GM12891 (cell line): ENCODE measurements at regions not wholly inside any gene's neighbourhood (a gene's known extent, or its start where the extent isn't known, plus 50 kb on each side); places are given as distances from the start of the nearest gene placed in this dataset.

Experiments
- DNase-seq: peaks from one replicate; pipeline ENCODE4 v3.0.0; 2011; ENCODE audit warnings: low spot score; ENCODE audit not compliant: insufficient read length
- FAIRE-seq: peaks from 2 replicates; lab custom pipeline; 2011; peaks lifted over from hg19 to GRCh38; lab: Jason Lieb, UNC
- PAX5 ChIP-seq: IDR thresholded peaks from 2 replicates; pipeline ENCODE4 v1.6.1; 2011; ENCODE audit warnings: low read length, moderate library complexity, mild to moderate bottlenecking; ENCODE audit not compliant: insufficient read depth, severe bottlenecking
- POLR2A ChIP-seq: IDR thresholded peaks from 2 replicates; pipeline ENCODE4 v1.6.1; 2011; ENCODE audit warnings: low read depth, low read length, control low read depth
- POLR2AphosphoS5 ChIP-seq: IDR thresholded peaks from 2 replicates; pipeline ENCODE4 v1.6.1; 2011; ENCODE audit warnings: low read depth, low read length, control low read depth
- POU2F2 ChIP-seq: IDR thresholded peaks from 2 replicates; pipeline ENCODE4 v1.6.1; 2011; ENCODE audit warnings: low read depth, mild to moderate bottlenecking, control low read depth, low read length, moderate library complexity
- SPI1 ChIP-seq: IDR thresholded peaks from 2 replicates; pipeline ENCODE4 v1.6.1; 2011; ENCODE audit warnings: low read depth, low read length, control low read depth
- TAF1 ChIP-seq: IDR thresholded peaks from 2 replicates; pipeline ENCODE4 v1.6.1; 2011; ENCODE audit warnings: low read depth, low read length, control low read depth

DNA sequence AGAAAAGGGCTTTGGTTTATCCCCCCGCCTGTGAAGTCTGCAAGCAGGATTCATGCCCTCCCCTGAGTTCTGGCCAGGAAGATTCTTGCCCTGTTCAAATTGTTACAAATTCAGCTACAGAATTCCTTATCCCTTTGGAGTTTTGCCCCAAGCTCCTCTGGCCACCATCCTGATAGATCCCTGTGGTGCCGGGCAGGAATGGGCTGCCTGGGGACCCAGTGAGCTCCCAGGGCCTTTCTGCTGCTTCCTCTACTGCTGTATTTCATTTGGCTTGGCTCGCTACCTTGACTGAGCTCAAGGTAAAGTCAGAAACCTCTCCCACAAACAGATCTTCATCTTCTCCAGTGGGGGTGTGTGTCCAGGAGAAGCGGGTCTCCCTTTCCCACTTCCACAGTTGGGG is 194.6 kb upstream of the NBEA start:
- DNase-seq (no peak), FAIRE-seq (no peak)
- TF ChIP-seq POLR2AphosphoS5 (no peak), POLR2A (no peak), SPI1 (no peak), POU2F2 (no peak), PAX5 (no peak), TAF1 (no peak)

DNA sequence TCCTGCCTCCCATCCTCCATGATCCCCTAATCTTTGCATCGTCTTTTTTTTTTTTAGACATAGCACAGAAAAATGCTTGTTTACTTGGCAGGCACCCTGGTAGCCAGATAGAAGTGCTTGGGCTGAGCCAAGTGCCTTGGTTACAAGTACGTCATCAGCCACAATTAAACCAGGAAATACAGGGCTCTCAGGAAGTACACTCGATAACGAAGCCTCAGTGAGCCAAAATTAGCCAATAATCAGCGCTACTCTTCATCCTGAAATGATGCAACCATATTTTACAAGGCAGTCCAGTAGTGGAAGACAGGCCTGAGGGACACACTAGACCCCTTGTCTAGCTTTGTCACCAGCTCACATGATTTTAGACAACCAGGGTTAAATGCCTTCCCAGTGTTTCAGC is 194.0 kb upstream of the NBEA start:
- DNase-seq = no peak
- TF ChIP-seq POLR2A = no peak
- TF ChIP-seq SPI1 = no peak
- no peak for TF ChIP-seq PAX5
- TF ChIP-seq POLR2AphosphoS5 = no peak
- TF ChIP-seq TAF1 = no peak
- no peak for TF ChIP-seq POU2F2
- no peak for FAIRE-seq

DNA sequence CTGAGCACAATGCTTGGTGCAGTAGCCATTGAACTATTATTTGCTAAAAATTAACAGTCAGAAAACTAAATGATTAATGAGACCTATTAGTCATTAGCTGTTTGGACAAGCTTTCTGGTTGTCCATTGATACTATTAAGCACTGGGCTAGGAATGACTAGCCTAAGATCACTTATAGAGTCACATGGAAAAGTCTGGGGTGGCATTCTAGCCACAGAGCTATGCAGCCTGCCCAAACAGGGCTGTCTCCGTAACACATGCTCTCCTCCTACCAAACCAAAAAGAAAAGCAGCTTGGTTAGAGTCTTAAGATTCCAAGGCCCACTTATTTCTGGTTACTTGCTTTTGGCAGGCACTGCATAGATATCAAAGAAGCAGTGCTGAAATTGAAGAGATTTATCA is 193.5 kb upstream of the NBEA start:
- FAIRE-seq (no peak), DNase-seq (no peak)
- no peak for TF ChIP-seq POLR2AphosphoS5
- TF ChIP-seq POLR2A = no peak
- no peak for TF ChIP-seq SPI1
- no peak for TF ChIP-seq POU2F2
- no peak for TF ChIP-seq PAX5
- TF ChIP-seq TAF1 = no peak

DNA sequence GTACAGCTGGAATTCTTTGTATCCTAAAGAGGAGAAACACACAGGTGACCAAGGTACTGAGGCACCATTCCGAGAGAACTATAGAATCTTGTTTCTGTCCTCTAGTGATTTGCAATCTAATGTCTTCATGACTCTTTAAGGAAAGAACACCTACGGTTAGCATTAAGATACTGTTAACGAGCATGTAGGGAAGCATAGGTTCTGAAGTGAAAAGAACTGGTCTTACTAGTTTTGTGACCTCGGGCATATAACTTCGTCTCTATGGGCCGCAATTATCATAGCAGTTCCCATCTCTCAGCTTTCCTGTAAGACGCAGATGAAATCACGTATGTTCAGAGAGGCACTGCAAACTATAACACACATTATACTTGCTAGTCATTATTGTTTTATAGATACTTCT is 193.0 kb upstream of the NBEA start:
- no peak for FAIRE-seq
- TF ChIP-seq POU2F2 = no peak
- no peak for TF ChIP-seq POLR2AphosphoS5
- no peak for TF ChIP-seq SPI1
- no peak for TF ChIP-seq PAX5
- TF ChIP-seq POLR2A = no peak
- no peak for TF ChIP-seq TAF1
- DNase-seq = no peak

DNA sequence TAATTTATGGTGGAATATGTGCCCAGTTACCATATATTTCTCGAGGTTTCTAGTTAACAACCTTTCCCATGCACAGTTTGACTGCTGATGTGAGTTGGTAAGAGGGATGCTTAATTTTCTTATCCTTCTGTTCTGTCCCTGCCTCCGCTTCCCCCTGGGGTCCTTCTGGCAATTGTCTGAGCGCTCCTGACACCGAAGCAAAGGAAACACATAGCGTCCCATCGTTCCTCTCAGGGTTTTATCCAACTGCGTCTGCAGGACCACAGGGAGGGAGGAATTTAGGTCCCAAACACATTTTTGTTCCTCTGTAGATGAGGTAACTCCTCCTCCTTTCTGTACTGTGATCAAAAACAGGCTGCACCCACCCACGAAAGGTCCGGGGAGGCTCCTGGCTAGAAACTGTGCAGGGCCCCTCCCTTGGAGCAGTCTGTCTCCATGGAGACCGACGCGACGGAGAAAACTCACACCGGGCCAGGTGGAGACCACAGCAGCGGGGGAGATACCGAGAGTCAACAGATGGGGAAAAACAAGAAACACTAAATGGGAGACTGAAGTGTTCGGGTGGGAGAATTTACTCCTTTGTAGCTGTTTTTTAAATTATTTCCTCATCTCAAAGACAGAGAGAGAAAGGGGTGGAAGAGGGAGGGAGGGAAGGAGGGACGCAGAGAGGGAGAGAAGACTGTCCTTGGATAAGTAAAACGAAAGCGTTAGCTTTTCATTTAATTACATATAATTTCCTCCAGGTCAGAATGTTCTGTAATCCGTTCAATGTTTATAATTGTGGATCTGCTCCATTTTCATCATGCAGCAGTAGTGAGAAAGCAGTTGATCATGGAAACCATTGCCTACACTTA is 191.8 kb upstream of the NBEA start:
- TF ChIP-seq PAX5 (no peak), POLR2AphosphoS5 (no peak), SPI1 (no peak), POU2F2 (no peak), TAF1 (no peak), POLR2A (no peak)
- no peak for FAIRE-seq
- no peak for DNase-seq

DNA sequence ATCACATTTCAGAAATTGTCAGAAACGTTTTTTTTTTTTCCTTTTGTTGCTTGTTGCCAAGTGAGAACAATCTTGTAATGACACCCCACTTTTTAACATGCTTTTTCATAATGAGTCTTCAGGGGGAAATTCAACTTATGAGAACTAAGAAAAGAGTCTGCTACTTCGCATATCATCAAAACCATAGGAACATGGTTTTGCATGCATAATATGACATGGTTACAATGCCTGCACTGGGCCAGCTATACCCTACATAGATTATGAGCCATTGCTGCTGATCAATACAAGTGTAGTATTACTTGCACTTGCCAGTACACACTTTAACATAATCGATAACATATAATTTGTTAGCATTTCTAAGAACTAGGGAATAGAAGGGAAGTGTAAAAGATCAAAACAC is 191.0 kb upstream of the NBEA start:
- DNase-seq (no peak), FAIRE-seq (no peak)
- no peak for TF ChIP-seq PAX5
- no peak for TF ChIP-seq SPI1
- TF ChIP-seq POLR2AphosphoS5 = no peak
- no peak for TF ChIP-seq TAF1
- no peak for TF ChIP-seq POU2F2
- no peak for TF ChIP-seq POLR2A

DNA sequence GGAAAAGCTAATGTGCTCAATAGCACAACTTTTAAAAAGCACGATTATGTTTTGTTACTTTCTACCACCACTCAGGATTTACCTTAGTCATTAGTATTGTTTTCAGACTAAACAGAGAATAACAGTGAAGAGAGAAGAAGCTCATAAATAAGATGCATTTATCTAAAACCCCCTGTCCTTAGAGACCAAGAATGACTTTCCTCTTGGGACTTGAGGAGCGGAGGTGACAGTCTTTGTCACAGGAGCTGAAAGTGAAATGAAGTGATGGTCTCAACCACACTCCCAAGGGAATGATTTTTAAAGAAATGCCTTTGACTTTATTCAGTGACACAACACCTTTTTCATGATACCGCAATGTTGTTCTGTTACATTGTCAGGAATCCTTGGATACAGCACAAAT is 190.6 kb upstream of the NBEA start:
- TF ChIP-seq POLR2A = no peak
- no peak for TF ChIP-seq POLR2AphosphoS5
- TF ChIP-seq SPI1 = no peak
- no peak for TF ChIP-seq POU2F2
- TF ChIP-seq PAX5 = no peak
- TF ChIP-seq TAF1 = no peak
- no peak for DNase-seq
- FAIRE-seq = no peak

DNA sequence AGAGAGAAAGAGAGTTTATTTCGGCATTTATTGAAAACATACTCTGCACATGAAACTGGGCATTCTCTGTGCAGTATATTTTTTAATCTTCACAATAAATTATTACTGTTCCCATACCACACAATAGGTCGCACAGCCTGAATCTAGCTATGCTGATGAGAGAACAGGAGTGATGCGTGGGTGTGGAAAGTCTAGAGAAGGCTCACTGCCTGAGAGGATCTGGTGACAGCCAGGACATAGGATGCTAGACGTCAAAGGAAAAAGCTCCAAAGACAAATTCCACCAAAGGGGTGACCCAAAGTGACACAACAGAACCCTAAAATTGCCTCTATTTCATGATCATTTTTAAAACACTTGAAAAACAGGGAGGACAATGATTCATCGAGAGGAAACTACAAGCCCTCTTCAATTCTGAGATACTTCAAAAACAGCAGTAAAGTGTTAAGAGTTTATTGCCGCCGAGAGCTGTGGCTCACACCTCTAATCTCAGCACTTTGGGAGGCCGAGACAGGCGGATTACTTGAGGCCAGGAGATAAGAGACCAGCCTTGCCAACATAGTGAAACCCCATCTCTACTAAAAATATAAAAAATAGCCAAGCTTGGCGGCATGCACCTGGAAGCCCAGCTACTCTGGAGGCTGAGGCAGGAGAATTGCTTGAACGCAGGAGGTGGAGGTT is 189.6 kb upstream of the NBEA start:
- no peak for DNase-seq
- TF ChIP-seq POLR2A (no peak), SPI1 (no peak), POU2F2 (no peak), PAX5 (no peak), POLR2AphosphoS5 (no peak), TAF1 (no peak)
- no peak for FAIRE-seq

DNA sequence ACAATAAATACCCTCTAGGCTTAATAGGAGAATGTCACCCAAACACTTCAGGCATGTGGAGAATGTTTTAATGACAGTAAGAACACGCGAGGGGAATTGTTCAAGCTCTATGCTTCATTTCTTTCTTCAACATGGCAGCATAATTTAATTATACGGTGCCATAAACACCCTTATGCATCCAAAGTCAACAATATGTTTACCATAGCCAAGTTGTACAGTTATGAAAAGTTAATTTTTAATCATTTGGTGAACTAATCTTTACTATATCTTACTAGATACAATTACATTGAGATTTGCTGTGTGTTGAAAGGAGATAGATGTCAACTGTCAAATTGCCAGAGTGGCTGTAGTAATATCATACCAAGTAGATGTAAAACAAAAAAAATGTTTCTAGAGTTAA is 185.9 kb upstream of the NBEA start:
- FAIRE-seq = no peak
- no peak for DNase-seq
- no peak for TF ChIP-seq POLR2AphosphoS5
- TF ChIP-seq TAF1 = no peak
- TF ChIP-seq POLR2A = no peak
- TF ChIP-seq SPI1 = no peak
- TF ChIP-seq POU2F2 = no peak

DNA sequence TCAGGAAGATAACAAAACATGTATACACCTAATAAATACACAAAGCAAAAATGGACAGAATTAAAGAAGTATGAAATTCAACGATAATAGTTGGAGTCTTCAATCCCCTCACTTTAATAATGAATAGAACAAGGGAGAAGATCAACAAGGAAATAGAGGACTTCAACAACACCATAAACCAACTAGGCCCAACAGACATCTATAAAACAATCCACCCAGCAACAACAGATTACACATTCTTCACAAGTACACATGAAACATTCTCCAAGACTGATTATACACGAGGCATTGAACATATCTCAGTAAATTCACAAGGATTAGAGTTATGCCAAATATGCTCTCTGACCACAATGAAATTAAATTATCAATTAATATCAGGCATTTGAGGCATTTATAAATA is 185.5 kb upstream of the NBEA start:
- DNase-seq (no peak), FAIRE-seq (no peak)
- no peak for TF ChIP-seq POLR2AphosphoS5
- no peak for TF ChIP-seq POU2F2
- no peak for TF ChIP-seq TAF1
- TF ChIP-seq PAX5 = no peak
- TF ChIP-seq POLR2A = no peak
- no peak for TF ChIP-seq SPI1

DNA sequence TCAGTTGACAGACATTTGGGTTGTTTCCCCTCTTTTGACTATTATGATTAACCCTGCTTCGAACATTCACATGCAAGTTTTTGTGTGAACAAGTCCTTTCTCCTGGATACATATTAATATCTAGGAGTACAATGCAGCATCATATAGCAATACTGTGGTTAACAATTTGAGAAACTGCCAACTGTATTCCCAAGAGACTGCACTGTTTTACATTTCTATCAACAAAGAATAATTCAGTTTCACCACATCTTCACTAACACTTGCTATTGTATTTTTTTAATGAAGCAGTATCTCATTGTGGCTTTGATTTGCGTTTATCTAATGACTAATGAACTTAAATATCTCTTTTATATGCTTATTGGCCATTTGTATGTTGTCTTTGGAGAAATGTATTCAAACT is 184.6 kb upstream of the NBEA start:
- TF ChIP-seq POU2F2 = no peak
- TF ChIP-seq TAF1 = no peak
- no peak for TF ChIP-seq POLR2A
- TF ChIP-seq PAX5 = no peak
- no peak for TF ChIP-seq SPI1
- no peak for TF ChIP-seq POLR2AphosphoS5
- DNase-seq = no peak
- no peak for FAIRE-seq
